Upper lobe of right lung (tissue), 1 donor: ENCODE measurements at regions not wholly inside any gene's neighbourhood (a gene's known extent, or its start where the extent isn't known, plus 50 kb on each side); places are given as distances from the start of the nearest gene placed in this dataset.

Experiments used
- ATAC-seq: fragments of 200-7000 bp; cut with Tn5 transposase; one replicate; pipeline ENCODE4 v1.9.1; 2020; ENCODE audit warnings: mild to moderate bottlenecking, moderate library complexity
- DNase-seq: peaks from one replicate; pipeline ENCODE4 v3.0.0-alpha.2; 2020
- H3K27ac ChIP-seq: fragments of 200-600 bp; one replicate; pipeline ENCODE4 v1.8.0; 2022
- H3K27me3 ChIP-seq: fragments of 200-600 bp; one replicate; pipeline ENCODE4 v1.8.0; 2022; ENCODE audit warnings: mild to moderate bottlenecking
- H3K36me3 ChIP-seq: fragments of 200-600 bp; one replicate; pipeline ENCODE4 v1.8.0; 2022
- H3K4me1 ChIP-seq: fragments of 200-600 bp; one replicate; pipeline ENCODE4 v1.8.0; 2022
- H3K4me3 ChIP-seq: fragments of 200-600 bp; one replicate; pipeline ENCODE4 v1.8.0; 2022; ENCODE audit warnings: mild to moderate bottlenecking
- H3K9me3 ChIP-seq: fragments of 200-600 bp; one replicate; pipeline ENCODE4 v1.8.0; 2022
- intact Hi-C: fragments of 100-400 bp; cut with DNase I; formaldehyde crosslinking; loops from one replicate; pipeline ENCODE4 v1.11.0; 2022
- TF ChIP-seq, protein P1 (sequence below): fragments of 200-600 bp; IDR thresholded peaks from one replicate; pipeline ENCODE4 v1.8.0; 2022; ENCODE audit warnings: antibody characterized with exemption
- donor health status: DM: no; HTN: yes; CAD: no; lungs with severe emphysema.

DNA sequence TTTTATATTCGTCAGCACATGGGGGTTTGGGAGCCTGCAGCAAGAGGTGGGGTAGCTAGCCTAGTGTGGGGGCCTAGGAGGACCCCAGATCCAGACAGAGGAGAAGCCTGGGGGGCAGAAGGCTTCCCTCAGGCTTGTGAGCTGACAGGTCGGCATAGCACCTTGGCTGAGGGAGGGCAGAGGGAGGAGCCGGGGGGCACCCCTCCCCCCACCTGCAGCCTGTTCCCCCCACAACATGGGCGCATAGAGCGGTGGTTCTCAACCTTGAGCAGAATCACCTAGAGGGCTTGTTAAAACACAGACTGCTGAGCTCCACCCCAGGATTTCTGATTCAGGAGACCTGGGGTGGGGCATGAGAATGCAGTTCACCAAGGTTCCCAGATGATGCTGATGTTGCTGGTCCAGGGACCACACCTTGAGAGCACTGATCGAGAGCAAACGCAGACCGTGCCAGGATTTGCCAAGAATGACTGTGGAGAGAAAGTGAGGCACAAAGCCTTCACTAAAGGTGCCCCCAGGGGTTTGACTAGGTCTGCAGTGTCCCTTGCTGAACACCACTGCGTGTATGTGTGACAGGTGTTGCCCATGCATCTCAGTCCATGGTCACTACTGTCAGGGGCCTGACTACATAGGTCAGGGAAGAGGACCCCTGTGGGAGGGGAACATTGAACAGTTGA lies 163.3 kb downstream of the MACROH2A1 start:
- H3K27me3 ChIP-seq = no peaks in the 10 kb centered on the region
- ATAC-seq (no peak), DNase-seq (peak; percentile 40)
- no peak overlapping the region for H3K27ac ChIP-seq
- TF ChIP-seq, protein P1, sequence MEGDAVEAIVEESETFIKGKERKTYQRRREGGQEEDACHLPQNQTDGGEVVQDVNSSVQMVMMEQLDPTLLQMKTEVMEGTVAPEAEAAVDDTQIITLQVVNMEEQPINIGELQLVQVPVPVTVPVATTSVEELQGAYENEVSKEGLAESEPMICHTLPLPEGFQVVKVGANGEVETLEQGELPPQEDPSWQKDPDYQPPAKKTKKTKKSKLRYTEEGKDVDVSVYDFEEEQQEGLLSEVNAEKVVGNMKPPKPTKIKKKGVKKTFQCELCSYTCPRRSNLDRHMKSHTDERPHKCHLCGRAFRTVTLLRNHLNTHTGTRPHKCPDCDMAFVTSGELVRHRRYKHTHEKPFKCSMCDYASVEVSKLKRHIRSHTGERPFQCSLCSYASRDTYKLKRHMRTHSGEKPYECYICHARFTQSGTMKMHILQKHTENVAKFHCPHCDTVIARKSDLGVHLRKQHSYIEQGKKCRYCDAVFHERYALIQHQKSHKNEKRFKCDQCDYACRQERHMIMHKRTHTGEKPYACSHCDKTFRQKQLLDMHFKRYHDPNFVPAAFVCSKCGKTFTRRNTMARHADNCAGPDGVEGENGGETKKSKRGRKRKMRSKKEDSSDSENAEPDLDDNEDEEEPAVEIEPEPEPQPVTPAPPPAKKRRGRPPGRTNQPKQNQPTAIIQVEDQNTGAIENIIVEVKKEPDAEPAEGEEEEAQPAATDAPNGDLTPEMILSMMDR = no peak
- no peak overlapping the region for H3K4me3 ChIP-seq
- no peaks in the 10 kb centered on the region for H3K36me3 ChIP-seq
- peaks cover 3% of the 10 kb centered on the region for H3K4me1 ChIP-seq
- H3K9me3 ChIP-seq = no peaks in the 10 kb centered on the region
- intact Hi-C loops = no loop called here

DNA sequence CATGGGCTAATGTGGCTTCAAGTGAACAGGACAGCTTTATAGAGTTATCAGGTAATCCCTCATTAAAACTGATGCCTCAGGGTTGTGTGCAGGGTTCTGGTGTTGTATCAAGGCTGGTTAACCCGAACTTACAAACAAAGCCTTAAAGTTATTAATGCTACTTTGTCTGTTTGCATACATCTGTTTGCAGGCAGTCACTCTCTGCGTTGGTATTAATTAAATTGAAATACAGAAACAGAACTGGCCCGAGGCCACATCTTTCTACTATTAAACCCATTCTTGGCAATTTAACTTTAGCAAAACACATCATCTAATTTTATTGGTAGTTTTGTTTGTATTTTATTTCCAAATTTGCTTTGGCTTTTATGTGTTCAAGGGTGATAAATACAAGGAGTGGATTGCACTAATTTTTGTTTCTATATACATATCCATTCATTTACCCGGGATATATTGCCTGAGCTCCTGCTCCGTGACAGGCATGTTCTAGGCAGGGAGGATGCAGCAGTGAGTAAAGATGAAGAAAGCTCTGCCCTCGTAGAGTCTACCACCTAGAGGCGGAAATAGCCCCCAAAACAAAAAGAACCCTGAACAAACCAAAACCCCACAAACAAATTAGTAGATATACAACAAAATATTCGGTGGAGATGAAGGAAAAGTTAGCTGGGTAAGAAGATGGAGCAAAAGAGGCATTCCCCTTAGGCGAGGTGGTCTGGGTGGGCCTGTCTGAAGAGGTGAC lies 164.2 kb downstream of the MACROH2A1 start:
- no peaks in the 10 kb centered on the region for H3K36me3 ChIP-seq
- no peaks in the 10 kb centered on the region for H3K9me3 ChIP-seq
- no peak overlapping the region for H3K27ac ChIP-seq
- H3K4me3 ChIP-seq = no peak overlapping the region
- DNase-seq (no peak), ATAC-seq (no peak)
- TF ChIP-seq, protein P1 = no peak
- intact Hi-C loops = no loop called here
- H3K4me1 ChIP-seq = peaks cover 10% of the 10 kb centered on the region
- no peaks in the 10 kb centered on the region for H3K27me3 ChIP-seq

DNA sequence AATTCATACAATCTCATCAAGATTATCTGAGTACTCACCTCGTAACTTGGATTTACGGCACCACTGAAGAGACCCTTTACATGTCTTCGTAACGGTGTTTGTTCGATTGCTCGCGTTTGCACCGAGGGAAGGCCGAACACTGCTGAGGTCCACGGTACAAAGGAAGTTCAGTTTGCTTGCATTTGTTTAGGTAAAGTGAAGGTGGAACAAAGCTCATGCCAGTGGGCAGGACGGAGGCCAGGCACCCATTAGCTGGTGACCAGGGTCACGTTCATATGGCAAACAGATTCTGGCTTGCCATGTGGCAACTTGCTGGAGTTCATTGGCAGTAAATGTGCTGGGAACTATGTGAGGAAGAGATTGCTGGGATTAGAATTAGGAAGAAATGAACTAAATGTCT lies 164.8 kb downstream of the MACROH2A1 start:
- Histone ChIP-seq H3K27me3 (no peaks in the 10 kb centered on the region), H3K9me3 (no peaks in the 10 kb centered on the region), H3K27ac (no peak overlapping the region), H3K4me1 (peaks cover 10% of the 10 kb centered on the region), H3K36me3 (no peaks in the 10 kb centered on the region), H3K4me3 (no peak overlapping the region)
- peak; percentile 36 for DNase-seq
- TF ChIP-seq, protein P1 = no peak
- no peak for ATAC-seq
- intact Hi-C loops = no loop called here

DNA sequence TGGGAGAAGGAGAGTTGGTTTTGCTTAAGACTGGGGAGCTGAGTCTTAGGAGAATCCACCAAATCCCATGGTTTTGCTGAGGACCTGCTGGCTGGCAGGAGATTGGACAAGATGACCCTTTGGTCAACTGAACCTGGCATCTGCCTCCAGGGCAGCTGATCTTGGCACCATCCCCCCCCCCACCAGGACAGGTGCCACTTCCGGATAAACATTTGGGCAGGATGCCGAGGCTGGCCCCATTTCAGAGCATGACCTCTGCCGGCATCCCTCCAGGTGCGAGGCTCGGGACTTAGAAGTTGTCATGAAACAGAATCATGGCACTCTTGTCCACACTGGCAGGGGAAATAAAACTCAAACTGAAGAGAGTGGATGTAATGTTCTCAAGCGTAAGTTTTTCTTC lies 165.6 kb downstream of the MACROH2A1 start:
- Histone ChIP-seq H3K27ac (no peak overlapping the region), H3K27me3 (no peaks in the 10 kb centered on the region), H3K9me3 (no peaks in the 10 kb centered on the region), H3K4me3 (no peak overlapping the region), H3K4me1 (peaks cover 10% of the 10 kb centered on the region), H3K36me3 (no peaks in the 10 kb centered on the region)
- intact Hi-C loops = no loop called here
- no peak for ATAC-seq
- TF ChIP-seq, protein P1 = no peak
- DNase-seq = peak; percentile 48

DNA sequence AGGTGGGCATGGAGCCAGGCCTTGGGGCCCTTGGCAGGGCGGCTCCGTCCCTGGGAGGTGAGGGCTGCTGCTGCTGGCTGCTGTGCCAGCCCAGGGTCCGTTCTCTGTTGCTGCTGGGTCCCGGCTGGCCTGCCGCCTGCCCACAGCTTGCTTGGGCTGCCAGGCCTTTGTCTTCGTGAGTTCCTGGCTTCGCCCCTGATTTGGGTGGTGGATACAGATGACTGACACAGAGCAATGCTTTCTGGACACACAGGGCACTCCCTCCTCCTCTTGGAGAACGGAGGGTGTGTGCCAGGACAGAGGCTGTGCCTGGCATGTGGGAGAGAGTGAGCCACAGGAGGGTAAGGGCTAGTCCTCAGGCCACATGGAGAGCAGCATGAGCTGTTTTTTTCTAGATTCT lies 166.1 kb downstream of the MACROH2A1 start:
- no peak overlapping the region for H3K4me3 ChIP-seq
- H3K27ac ChIP-seq = no peak overlapping the region
- no peaks in the 10 kb centered on the region for H3K9me3 ChIP-seq
- no peaks in the 10 kb centered on the region for H3K36me3 ChIP-seq
- no peaks in the 10 kb centered on the region for H3K27me3 ChIP-seq
- H3K4me1 ChIP-seq = peaks cover 10% of the 10 kb centered on the region
- intact Hi-C loops = no loop called here
- ATAC-seq (peak; percentile 5), DNase-seq (peak; percentile 65)
- TF ChIP-seq, protein P1 = no peak
